Brain microvascular endothelial cell (primary cell): ENCODE measurements at regions not wholly inside any gene's neighbourhood (a gene's known extent, or its start where the extent isn't known, plus 50 kb on each side); places are given as distances from the start of the nearest gene placed in this dataset.

ENCODE experiments used
- DNase-seq: peaks from one replicate; pipeline ENCODE4 v3.0.0-alpha.2; 2020
- H3K27ac ChIP-seq: fragments of 250-450 bp; sonication (Bioruptor Pico); 2 replicates; pipeline ENCODE4 v1.5.1; 2020; ENCODE audit warnings: mild to moderate bottlenecking, moderate library complexity
- H3K27me3 ChIP-seq: fragments of 250-450 bp; sonication (Bioruptor Pico); replicated peaks from 2 replicates; pipeline ENCODE4 v1.5.1; 2020; ENCODE audit warnings: mild to moderate bottlenecking
- H3K36me3 ChIP-seq: fragments of 250-450 bp; sonication (Bioruptor Pico); replicated peaks from 2 replicates; pipeline ENCODE4 v1.5.1; 2020; ENCODE audit warnings: mild to moderate bottlenecking
- H3K4me3 ChIP-seq: 2 replicates; pipeline ENCODE4 v1.5.1; 2011; ENCODE audit warnings: low read depth, mild to moderate bottlenecking, control low read depth, low read length, moderate library complexity
- CTCF ChIP-seq: IDR thresholded peaks from 2 replicates; pipeline ENCODE4 v1.5.1; 2011; ENCODE audit warnings: low read depth, mild to moderate bottlenecking, moderate library complexity, low read length, control low read depth, inconsistent platforms; ENCODE audit errors: missing control alignments
- in situ Hi-C: cut with HindIII; loops from 2 replicates; pipeline ENCODE4 v1.10.0; 2017; ENCODE audit warnings: low sequenced_read_pairs, low pct_ligation_motif_present

GRCh38 chr6:114577109-114577508 lies 234.3 kb upstream of the HS3ST5 start:
- no peak for TF ChIP-seq CTCF
- DNase-seq: no peak
- H3K36me3 ChIP-seq: no peaks in the 10 kb centered on the region
- H3K4me3 ChIP-seq: no peak overlapping the region
- no peaks in the 10 kb centered on the region for H3K27me3 ChIP-seq
- H3K27ac ChIP-seq: no peak overlapping the region
- in situ Hi-C loops: no loop called here

DNA sequence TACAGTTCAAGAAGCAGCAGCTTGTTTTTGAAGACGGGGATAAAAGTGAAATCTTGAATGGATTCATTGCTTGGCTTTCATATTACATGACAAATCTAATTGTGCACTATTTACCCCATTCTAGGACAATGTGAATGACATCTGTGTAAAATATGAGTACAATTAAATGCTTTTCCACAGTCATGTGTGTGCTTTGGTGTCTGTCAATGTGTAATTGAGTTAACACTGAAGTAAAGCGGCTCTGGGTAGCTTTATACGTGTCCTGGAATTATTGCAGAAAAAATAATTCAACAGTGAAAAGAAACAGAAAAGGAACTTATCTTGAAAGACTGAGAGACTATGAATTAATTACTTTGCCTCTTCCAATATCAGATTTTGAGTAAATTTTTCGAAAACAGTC lies 233.5 kb upstream of the HS3ST5 start:
- DNase-seq: no peak
- in situ Hi-C loops: no loop called here
- Histone ChIP-seq H3K36me3 (no peaks in the 10 kb centered on the region), H3K27me3 (no peaks in the 10 kb centered on the region), H3K27ac (no peak overlapping the region), H3K4me3 (no peak overlapping the region)
- TF ChIP-seq CTCF: no peak

GRCh38 chr6:114569669-114570068 lies 226.8 kb upstream of the HS3ST5 start:
- no peak overlapping the region for H3K4me3 ChIP-seq
- no peak for DNase-seq
- TF ChIP-seq CTCF: no peak
- no peaks in the 10 kb centered on the region for H3K27me3 ChIP-seq
- H3K27ac ChIP-seq: no peak overlapping the region
- in situ Hi-C loops: no loop called here
- no peaks in the 10 kb centered on the region for H3K36me3 ChIP-seq

GRCh38 chr6:114564302-114564933 lies 221.6 kb upstream of the HS3ST5 start:
- no peak for TF ChIP-seq CTCF
- Histone ChIP-seq H3K27ac (no peak overlapping the region), H3K27me3 (no peaks in the 10 kb centered on the region), H3K4me3 (no peak overlapping the region), H3K36me3 (no peaks in the 10 kb centered on the region)
- DNase-seq: no peak
- in situ Hi-C loops: no loop called here

DNA sequence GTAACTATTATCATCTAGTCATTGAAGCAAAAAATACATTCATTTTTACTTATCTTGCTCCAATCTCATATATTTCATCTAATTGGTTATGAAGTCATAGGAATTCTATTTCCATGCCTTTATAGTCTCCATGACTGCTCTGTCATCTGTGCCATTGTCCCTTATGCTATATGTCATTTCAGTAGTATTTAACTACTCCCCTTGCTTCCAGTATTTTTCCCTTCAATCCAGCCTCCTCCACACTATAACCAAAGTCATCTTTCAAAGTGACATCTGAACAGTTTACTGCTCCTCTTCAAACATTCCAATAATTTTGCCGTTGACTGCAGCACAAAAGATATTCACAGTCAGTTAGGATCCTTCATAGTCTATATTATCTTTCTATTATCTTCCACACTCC lies 216.6 kb upstream of the HS3ST5 start:
- H3K27ac ChIP-seq: no peak overlapping the region
- no peak overlapping the region for H3K4me3 ChIP-seq
- no peaks in the 10 kb centered on the region for H3K27me3 ChIP-seq
- no peaks in the 10 kb centered on the region for H3K36me3 ChIP-seq
- no peak for DNase-seq
- in situ Hi-C loops: no loop called here
- no peak for TF ChIP-seq CTCF

DNA sequence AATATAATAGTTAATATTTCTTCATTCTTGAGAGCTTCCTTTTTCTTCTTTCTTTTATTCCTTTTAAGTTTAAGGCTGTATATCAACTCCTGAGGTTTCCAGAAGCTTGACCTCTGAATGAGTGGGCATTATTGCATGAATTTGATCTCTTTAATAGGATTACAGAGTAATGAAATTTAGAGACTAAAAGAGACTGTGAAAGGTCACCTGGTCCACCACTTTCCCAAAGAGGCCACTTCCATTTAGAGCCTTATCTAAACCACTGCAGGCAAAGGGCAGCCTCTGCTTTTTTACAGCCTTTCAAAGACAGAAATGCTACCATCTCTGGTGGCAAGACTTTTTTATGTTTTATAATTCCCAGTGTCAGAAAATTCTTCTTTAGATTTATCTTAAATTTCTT lies 215.3 kb upstream of the HS3ST5 start:
- no peak overlapping the region for H3K4me3 ChIP-seq
- no peak for DNase-seq
- no peak for TF ChIP-seq CTCF
- no peaks in the 10 kb centered on the region for H3K27me3 ChIP-seq
- H3K36me3 ChIP-seq: no peaks in the 10 kb centered on the region
- no peak overlapping the region for H3K27ac ChIP-seq
- in situ Hi-C loops: no loop called here
